ENCODE measurements at regions not wholly inside any gene's neighbourhood (a gene's known extent, or its start where the extent isn't known, plus 50 kb on each side); places are given as distances from the start of the nearest gene placed in this dataset.
"Not testable (repeated sequence)": the region's sequence is repeated elsewhere in the genome, so short reads cannot be mapped to it uniquely, and the experiment has no call there.

DNA sequence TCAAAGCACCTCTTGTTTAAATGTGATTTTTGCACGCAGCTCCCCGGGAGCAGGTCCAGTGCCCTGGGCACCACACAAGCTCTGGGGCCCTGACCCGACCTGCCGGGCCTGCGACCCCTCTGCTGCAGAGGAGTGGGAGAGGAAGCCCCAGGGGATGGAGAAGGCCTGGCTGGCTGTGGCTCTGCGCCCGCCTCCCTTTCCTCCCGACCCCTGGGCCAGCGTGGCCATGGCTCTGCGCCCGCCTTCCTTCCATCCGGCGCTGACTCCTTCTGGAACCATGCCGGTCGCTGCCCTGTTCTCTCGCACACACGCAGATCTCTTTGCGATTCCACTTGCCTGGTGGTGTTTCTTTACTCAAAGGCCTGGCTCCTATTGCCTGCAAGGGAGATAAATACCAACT lies 166.5 kb upstream of the SALL3 start:
- intact Hi-C loops (cut with DNase I) = no loop called here
- peak in 1 of 42 donors; percentile 24 for DNase-seq

GRCh38 chr18:78813936-78814710 lies 165.5 kb upstream of the SALL3 start:
- DNase-seq = peak in 24 of 42 donors; percentile 21 to 75 (median 40)
- intact Hi-C loops (cut with DNase I) = no loop called here

DNA sequence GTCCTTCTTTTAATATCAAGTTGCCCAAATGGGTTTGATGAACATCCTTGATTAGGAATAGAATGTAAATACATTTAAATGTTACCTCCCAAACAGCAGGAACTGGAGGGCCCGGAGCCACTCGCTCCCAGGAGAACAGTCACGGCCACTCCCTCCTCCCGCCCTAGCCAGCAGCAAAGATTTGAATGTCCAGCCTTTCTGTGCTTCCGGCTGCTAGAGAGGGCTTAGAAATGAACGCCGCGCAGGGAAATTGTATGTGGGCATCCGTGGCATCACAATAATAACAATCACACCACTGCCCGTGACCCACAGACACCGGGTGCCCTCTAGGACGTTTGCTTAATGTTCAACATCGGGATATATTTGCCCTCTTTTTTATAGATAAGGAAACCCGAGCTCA lies 164.9 kb upstream of the SALL3 start:
- intact Hi-C loops (cut with DNase I) = no loop called here
- DNase-seq = peak in 1 of 42 donors; percentile 9

DNA sequence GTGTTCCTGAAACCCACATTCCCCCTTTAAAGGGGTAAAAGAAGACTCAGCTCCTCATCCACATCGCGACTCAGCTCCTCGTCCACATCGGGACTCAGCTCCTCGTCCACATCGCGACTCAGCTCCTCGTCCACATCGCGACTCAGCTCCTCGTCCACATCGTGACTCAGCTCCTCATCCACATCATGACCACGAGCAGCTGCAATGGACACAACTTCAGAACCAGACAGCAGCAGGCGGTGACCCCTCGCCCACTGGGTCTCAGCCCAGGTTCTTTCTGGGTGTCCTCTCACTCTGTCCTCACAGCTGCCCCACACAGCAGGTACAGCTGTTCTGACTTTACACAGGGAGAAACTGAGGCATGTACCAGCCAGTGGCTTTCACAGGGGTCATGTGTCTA lies 163.5 kb upstream of the SALL3 start:
- DNase-seq = no peak
- intact Hi-C loops (cut with DNase I) = no loop called here

- DNase-seq = peak in 1 of 42 donors; percentile 22
- intact Hi-C loops (cut with DNase I) = no loop called here
Measured at GRCh38 chr18:78816916-78817315, 162.7 kb upstream of the SALL3 start.

DNA sequence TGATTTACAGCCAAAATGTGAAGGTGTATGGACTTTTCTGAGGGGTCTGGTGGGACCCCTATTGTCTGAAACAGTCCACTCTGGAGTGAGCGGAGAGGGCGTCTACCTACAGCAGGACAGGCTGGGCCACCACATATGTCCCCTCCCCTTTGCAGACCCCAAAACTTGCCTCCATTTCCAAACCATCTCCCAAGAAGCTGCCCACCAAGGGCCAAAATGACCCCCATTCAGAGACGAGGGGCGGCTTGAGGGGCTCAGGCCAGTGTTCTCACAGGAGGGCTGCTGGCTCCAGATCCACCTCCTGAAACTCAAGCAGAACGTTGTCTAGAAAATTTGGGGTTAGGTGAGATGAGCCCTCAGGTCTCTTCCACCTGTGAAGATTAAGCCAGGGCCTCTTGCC lies 161.1 kb upstream of the SALL3 start:
- no peak for DNase-seq
- intact Hi-C loops (cut with DNase I) = no loop called here

DNA sequence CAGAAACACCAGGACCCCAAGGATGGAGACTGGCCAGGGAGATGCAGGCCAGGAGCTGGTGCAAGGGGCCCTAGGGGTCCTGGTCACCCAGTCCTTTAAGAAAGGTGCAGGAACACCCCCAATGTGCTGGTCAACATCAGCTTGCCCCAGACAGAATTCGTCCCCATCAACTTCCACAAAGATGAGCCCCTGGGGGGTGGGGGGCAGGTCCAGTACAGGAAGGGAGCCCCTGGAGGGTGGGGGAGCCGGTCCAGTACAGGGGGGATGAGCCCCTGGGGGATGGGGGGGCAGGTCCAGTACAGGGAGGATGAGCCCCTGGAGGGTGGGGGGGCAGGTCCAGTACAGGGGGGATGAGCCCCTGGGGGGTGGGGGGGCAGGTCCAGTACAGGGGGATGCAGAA lies 160.7 kb upstream of the SALL3 start:
- DNase-seq = no peak
- intact Hi-C loops (cut with DNase I) = no loop called here

GRCh38 chr18:78820161-78820834 lies 159.3 kb upstream of the SALL3 start:
- DNase-seq = peak in 4 of 42 donors; percentile 13 to 34 (median 26)
- intact Hi-C loops (cut with DNase I) = no loop called here

- no peak for DNase-seq
- intact Hi-C loops (cut with DNase I) = no loop called here
Measured at GRCh38 chr18:78821396-78821795, 158.2 kb upstream of the SALL3 start.

- intact Hi-C loops (cut with DNase I) = no loop called here
- DNase-seq = peak in 1 of 42 donors; percentile 42
Measured at GRCh38 chr18:78822171-78822948, 157.3 kb upstream of the SALL3 start.

- peak in 1 of 42 donors; percentile 35 for DNase-seq
- intact Hi-C loops (cut with DNase I) = no loop called here
Measured at GRCh38 chr18:78822949-78823285, 156.7 kb upstream of the SALL3 start.

DNA sequence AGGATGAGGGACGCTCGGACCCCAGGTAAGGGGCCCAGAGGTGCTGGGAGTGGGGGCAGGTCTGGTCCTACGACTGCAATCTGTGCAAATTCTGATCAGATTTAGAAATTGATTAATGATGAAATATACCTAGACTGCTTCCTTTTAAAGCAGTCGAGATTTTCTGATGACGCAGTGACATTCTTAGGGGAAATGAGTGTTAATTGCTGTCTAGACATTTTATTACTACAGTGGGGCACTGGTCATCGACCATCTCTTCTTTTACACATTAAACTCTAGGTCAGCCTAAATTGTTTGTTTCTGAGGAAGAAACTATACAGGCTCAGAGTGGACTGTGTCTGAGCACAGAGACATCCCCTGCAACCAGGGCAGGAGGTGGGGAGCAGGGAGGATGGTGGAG lies 154.4 kb upstream of the SALL3 start:
- DNase-seq = no peak
- intact Hi-C loops (cut with DNase I) = no loop called here

- no peak for DNase-seq
- intact Hi-C loops (cut with DNase I) = no loop called here
Measured at GRCh38 chr18:78826631-78827030, 153.0 kb upstream of the SALL3 start.

DNA sequence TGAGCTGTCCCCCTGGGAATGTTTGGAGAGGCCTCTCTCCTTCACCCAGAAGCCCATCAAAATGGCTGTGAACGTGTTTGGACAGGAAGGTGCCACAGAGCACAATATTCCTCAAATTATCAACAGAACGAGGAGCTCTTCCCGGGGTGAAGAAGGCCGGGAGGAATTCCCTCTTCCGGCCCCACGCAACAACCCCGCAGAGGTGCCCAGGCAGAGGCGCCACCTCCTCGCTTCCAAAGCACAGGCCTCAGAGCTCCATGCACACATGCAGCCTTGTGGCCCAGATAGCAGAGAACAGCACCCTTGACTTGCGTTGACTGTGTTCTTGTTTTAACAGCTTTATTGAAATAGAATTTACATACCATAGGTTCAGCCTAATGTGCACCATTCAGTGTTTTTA lies 152.5 kb upstream of the SALL3 start:
- intact Hi-C loops (cut with DNase I) = no loop called here
- no peak for DNase-seq

- intact Hi-C loops (cut with DNase I) = no loop called here
- DNase-seq = no peak
Measured at GRCh38 chr18:78828131-78828530, 151.5 kb upstream of the SALL3 start.

- DNase-seq = peak in 2 of 42 donors; percentile 20 to 33
- intact Hi-C loops (cut with DNase I) = not testable (repeated sequence)
Measured at GRCh38 chr18:78829026-78829425, 150.6 kb upstream of the SALL3 start.

GRCh38 chr18:78830161-78830560 lies 149.5 kb upstream of the SALL3 start:
- intact Hi-C loops (cut with DNase I) = no loop called here
- DNase-seq = no peak

DNA sequence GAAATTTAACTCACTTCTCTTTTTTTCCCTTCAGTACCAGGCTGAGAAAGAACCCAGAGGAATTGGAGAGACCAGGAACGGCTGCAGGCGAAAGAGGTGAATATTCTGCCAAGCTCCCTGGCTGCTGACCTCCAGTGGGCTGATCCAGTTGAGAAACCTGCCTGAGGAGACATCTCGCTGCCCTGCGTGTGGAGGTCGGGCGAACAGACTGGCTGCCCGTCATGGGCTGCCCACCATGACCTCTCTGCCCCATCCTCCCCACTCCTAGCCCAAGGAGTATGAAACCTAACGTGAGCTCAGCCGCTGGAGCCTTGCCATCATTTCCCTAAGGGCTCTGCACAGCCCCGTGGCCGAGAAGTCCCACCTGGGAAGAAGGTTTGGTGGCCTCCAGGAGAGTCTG lies 148.8 kb upstream of the SALL3 start:
- no peak for DNase-seq
- intact Hi-C loops (cut with DNase I) = no loop called here

DNA sequence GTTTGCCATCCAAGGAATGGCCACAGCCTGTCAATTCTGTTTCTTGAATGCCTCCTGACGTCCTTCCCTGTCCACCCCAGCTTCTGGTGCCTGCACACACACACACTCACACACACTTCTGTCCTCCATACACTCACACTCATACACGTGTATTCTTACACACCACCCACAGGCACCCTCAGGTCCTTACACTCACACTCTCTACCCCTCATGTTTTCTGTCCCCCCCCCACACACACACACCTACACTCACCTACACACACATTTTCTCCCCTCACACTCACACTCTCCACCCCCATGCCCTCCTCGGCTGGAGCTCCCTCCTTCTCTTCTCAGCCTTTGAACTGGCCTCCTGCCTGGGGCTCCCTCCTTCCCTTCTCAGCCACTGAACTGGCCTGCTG lies 148.0 kb upstream of the SALL3 start:
- DNase-seq = no peak
- intact Hi-C loops (cut with DNase I) = no loop called here

- no peak for DNase-seq
- intact Hi-C loops (cut with DNase I) = no loop called here
Measured at GRCh38 chr18:78833833-78834232, 145.8 kb upstream of the SALL3 start.

All from head of caudate nucleus (tissue), 42 donors.